IMR-90 (cell line): ENCODE measurements at regions not wholly inside any gene's neighbourhood (a gene's known extent, or its start where the extent isn't known, plus 50 kb on each side); places are given as distances from the start of the nearest gene placed in this dataset.

Experiments
- ATAC-seq: fragments of 200-7000 bp; cut with Tn5 transposase; 2 replicates; pipeline ENCODE4 v1.9.1; 2020; ENCODE audit warnings: low read depth, mild to moderate bottlenecking, moderate library complexity
- BruUV-seq: library from RNA; stranded (reverse); fragments of 400-500 nt; replicated peaks from 2 replicates; lab custom pipeline; 2021; lab: Mats Ljungman, UMichigan
- CTCF ChIA-PET: fragments of 300-600 bp; formaldehyde crosslinking; extraction: SDS; loops from one replicate; lab custom pipeline; 2021; ENCODE audit warnings: antibody characterized with exemption; lab: Yijun Ruan, JAX
- POLR2A ChIA-PET: fragments of 300-600 bp; sonication (Branson Sonifier 250); formaldehyde crosslinking; loops from one replicate; lab custom pipeline; 2022; ENCODE audit warnings: antibody characterized with exemption; ENCODE audit not compliant: unreplicated experiment; lab: Charles Lee
- DNase-seq: peaks from one replicate; pipeline ENCODE4 v3.0.0; 2013
- H2AFZ ChIP-seq: replicated peaks from 2 replicates; pipeline ENCODE3; 2013; ENCODE audit warnings: low read length, mild to moderate bottlenecking; ENCODE audit not compliant: poor library complexity
- H2AK5ac ChIP-seq: 2 replicates; pipeline ENCODE4 v1.6.1; 2013; ENCODE audit warnings: low read depth, low read length, inconsistent platforms
- H2AK9ac ChIP-seq: replicated peaks from 2 replicates; pipeline ENCODE3; 2013; ENCODE audit warnings: mild to moderate bottlenecking, low read depth, low read length, moderate library complexity; ENCODE audit not compliant: poor library complexity
- H2BK120ac ChIP-seq: 2 replicates; pipeline ENCODE4 v1.6.1; 2013; ENCODE audit warnings: low read depth, low read length, inconsistent platforms
- H2BK15ac ChIP-seq: 3 replicates; pipeline ENCODE4 v1.6.1; 2013; ENCODE audit warnings: low read depth, low read length, inconsistent platforms
- H2BK20ac ChIP-seq: 2 replicates; pipeline ENCODE4 v1.6.1; 2013; ENCODE audit warnings: low read depth, mild to moderate bottlenecking, inconsistent platforms, low read length, moderate library complexity
- H2BK5ac ChIP-seq: 2 replicates; pipeline ENCODE4 v1.6.1; 2013; ENCODE audit warnings: mild to moderate bottlenecking, low read depth, low read length, inconsistent platforms; ENCODE audit not compliant: poor library complexity, severe bottlenecking
- H3K14ac ChIP-seq: replicated peaks from 2 replicates; pipeline ENCODE4 v1.6.1; 2013; ENCODE audit warnings: low read depth, low read length, inconsistent platforms
- H3K18ac ChIP-seq: 2 replicates; pipeline ENCODE4 v1.6.1; 2013; ENCODE audit warnings: low read depth, low read length, control low read depth
- H3K23ac ChIP-seq: 2 replicates; pipeline ENCODE4 v1.6.1; 2013; ENCODE audit warnings: low read depth, low read length, inconsistent platforms
- H3K27ac ChIP-seq: 2 replicates; pipeline ENCODE4 v1.5.1; 2013; ENCODE audit warnings: mild to moderate bottlenecking, control low read depth, low read length; ENCODE audit not compliant: insufficient read depth
- H3K27me3 ChIP-seq: 2 replicates; pipeline ENCODE4 v1.6.1; 2013; ENCODE audit warnings: low read length; ENCODE audit not compliant: control insufficient read depth, insufficient read depth
- H3K36me3 ChIP-seq: 2 replicates; pipeline ENCODE4 v1.6.1; 2013; ENCODE audit warnings: low read length, mixed read lengths; ENCODE audit not compliant: control insufficient read depth, insufficient read depth
- H3K4ac ChIP-seq: 2 replicates; pipeline ENCODE4 v1.6.1; 2013; ENCODE audit warnings: low read depth, low read length, inconsistent platforms
- H3K4me1 ChIP-seq: 2 replicates; pipeline ENCODE4 v1.6.1; 2013; ENCODE audit warnings: low read length, mixed read lengths; ENCODE audit not compliant: control insufficient read depth, insufficient read depth
- H3K4me2 ChIP-seq: 2 replicates; pipeline ENCODE4 v1.6.1; 2013; ENCODE audit warnings: low read depth, mild to moderate bottlenecking, control low read depth, low read length, moderate library complexity
- H3K4me3 ChIP-seq: 2 replicates; pipeline ENCODE4 v1.5.1; 2013; ENCODE audit warnings: low read depth, mild to moderate bottlenecking, control low read depth, low read length, moderate library complexity; ENCODE audit not compliant: insufficient read depth
- H3K56ac ChIP-seq: 2 replicates; pipeline ENCODE4 v1.6.1; 2013; ENCODE audit warnings: low read length, inconsistent platforms; ENCODE audit not compliant: insufficient read depth; ENCODE audit errors: extremely low read depth
- H3K79me1 ChIP-seq, 2 experiments: 2 replicates each; pipeline ENCODE4 v1.6.1; 2013; ENCODE audit warnings: low read length in 2 of 2, inconsistent platforms in 1 of 2, low read depth in 1 of 2
- H3K9ac ChIP-seq: 2 replicates; pipeline ENCODE4 v1.6.1; 2013; ENCODE audit warnings: low read depth, low read length, control low read depth
- H3K9me1 ChIP-seq: 2 replicates; pipeline ENCODE4 v1.6.1; 2013; ENCODE audit warnings: low read length, inconsistent platforms; ENCODE audit not compliant: insufficient read depth
- H3K9me3 ChIP-seq: 2 replicates; pipeline ENCODE4 v1.6.1; 2013; ENCODE audit warnings: low read length; ENCODE audit not compliant: control insufficient read depth, insufficient read depth
- H4K20me1 ChIP-seq: 2 replicates; pipeline ENCODE4 v1.6.1; 2013; ENCODE audit warnings: low read length, inconsistent platforms; ENCODE audit not compliant: insufficient read depth
- H4K5ac ChIP-seq: 2 replicates; pipeline ENCODE4 v1.6.1; 2013; ENCODE audit warnings: mild to moderate bottlenecking, low read depth, low read length, control low read depth
- H4K8ac ChIP-seq, 2 experiments: 2 replicates each; pipeline ENCODE4 v1.6.1; 2013; ENCODE audit warnings: low read depth in 2 of 2, low read length in 2 of 2, control low read depth in 1 of 2, inconsistent platforms in 1 of 2
- H4K91ac ChIP-seq: 2 replicates; pipeline ENCODE4 v1.6.1; 2013; ENCODE audit warnings: low read depth, low read length, inconsistent platforms; ENCODE audit not compliant: insufficient read depth
- BHLHE40 ChIP-seq: fragments of 150-350 bp; IDR thresholded peaks from 2 replicates; pipeline ENCODE4 v1.6.1; 2016; ENCODE audit warnings: mild to moderate bottlenecking, low read depth, low read length
- CEBPB ChIP-seq: IDR thresholded peaks from 2 replicates; pipeline ENCODE4 v1.6.1; 2012; ENCODE audit warnings: low read depth, low read length, improper control_type of control experiment
- CHD1 ChIP-seq: IDR thresholded peaks from 2 replicates; pipeline ENCODE4 v1.6.1; 2012; ENCODE audit warnings: low read depth, low read length, improper control_type of control experiment
- CTCF ChIP-seq: conservative IDR thresholded peaks from 2 replicates; pipeline ENCODE4 v1.5.1; 2012; ENCODE audit warnings: mild to moderate bottlenecking, low read depth, low read length, improper control_type of control experiment
- ELK1 ChIP-seq: fragments of 150-350 bp; IDR thresholded peaks from 2 replicates; pipeline ENCODE4 v1.6.1; 2016; ENCODE audit warnings: low read depth, mild to moderate bottlenecking, low read length, moderate library complexity, borderline replicate concordance
- FOS ChIP-seq: fragments of 150-350 bp; IDR thresholded peaks from 2 replicates; pipeline ENCODE4 v1.6.1; 2016; ENCODE audit warnings: low read depth, low read length
- MAFK ChIP-seq: IDR thresholded peaks from 2 replicates; pipeline ENCODE4 v1.6.1; 2012; ENCODE audit warnings: low read depth, low read length, improper control_type of control experiment
- MAZ ChIP-seq: IDR thresholded peaks from 2 replicates; pipeline ENCODE4 v1.6.1; 2012; ENCODE audit warnings: low read depth, mild to moderate bottlenecking, low read length, improper control_type of control experiment, moderate library complexity, borderline replicate concordance
- MXI1 ChIP-seq: IDR thresholded peaks from 2 replicates; pipeline ENCODE4 v1.6.1; 2012; ENCODE audit warnings: low read depth, mild to moderate bottlenecking, low read length, moderate library complexity, borderline replicate concordance
- NFE2L2 ChIP-seq: fragments of 150-350 bp; IDR thresholded peaks from 2 replicates; pipeline ENCODE4 v1.6.1; 2016; ENCODE audit warnings: low read depth, mild to moderate bottlenecking, low read length
- POLR2A ChIP-seq: IDR thresholded peaks from 2 replicates; pipeline ENCODE4 v1.6.1; 2012; ENCODE audit warnings: mild to moderate bottlenecking, low read depth, low read length
- RAD21 ChIP-seq: IDR thresholded peaks from 2 replicates; pipeline ENCODE4 v1.6.1; 2012; ENCODE audit warnings: low read length, improper control_type of control experiment
- RCOR1 ChIP-seq: IDR thresholded peaks from 2 replicates; pipeline ENCODE4 v1.6.1; 2012; ENCODE audit warnings: mild to moderate bottlenecking, low read length, improper control_type of control experiment; ENCODE audit not compliant: insufficient replicate concordance
- RFX5 ChIP-seq: IDR thresholded peaks from 2 replicates; pipeline ENCODE4 v1.8.0; 2012; ENCODE audit warnings: low read depth, mild to moderate bottlenecking, low read length, moderate library complexity
- SMC3 ChIP-seq: fragments of 150-350 bp; IDR thresholded peaks from 2 replicates; pipeline ENCODE4 v1.6.1; 2016; ENCODE audit warnings: low read depth, mild to moderate bottlenecking, antibody characterized with exemption, low read length, moderate library complexity
- USF2 ChIP-seq: fragments of 150-350 bp; IDR thresholded peaks from 2 replicates; pipeline ENCODE4 v1.6.1; 2017; ENCODE audit warnings: mild to moderate bottlenecking, antibody characterized with exemption, low read length, low read depth
- WGBS, 2 experiments: methylation state at CpG; one replicate each; pipeline versions ENCODE4 v1.1.5 to v1.1.7; 2013; ENCODE audit warnings: missing lambda C conversion rate in 2 of 2; ENCODE audit not compliant: insufficient read length in 1 of 2; ENCODE audit errors: extremely low coverage in 2 of 2; 5-methylcytosine and 5-hydroxymethylcytosine counted together
- dilution Hi-C: fragments of 300-500 bp; cut with HindIII; formaldehyde crosslinking; loops from one replicate; pipeline ENCODE4 v1.14.3; 2018; ENCODE audit warnings: low sequenced_read_pairs; ENCODE audit not compliant: unreplicated experiment
- in situ Hi-C: fragments of 300-500 bp; cut with MboI; formaldehyde crosslinking; loops from 3 replicates; pipeline ENCODE4 v1.14.3; 2019; ENCODE audit warnings: low sequenced_read_pairs, inconsistent platforms, mixed read lengths
- intact Hi-C: fragments of 100-400 bp; cut with micrococcal nuclease; formaldehyde crosslinking; loops from 2 replicates; pipeline ENCODE4 v1.10.0; 2022

DNA sequence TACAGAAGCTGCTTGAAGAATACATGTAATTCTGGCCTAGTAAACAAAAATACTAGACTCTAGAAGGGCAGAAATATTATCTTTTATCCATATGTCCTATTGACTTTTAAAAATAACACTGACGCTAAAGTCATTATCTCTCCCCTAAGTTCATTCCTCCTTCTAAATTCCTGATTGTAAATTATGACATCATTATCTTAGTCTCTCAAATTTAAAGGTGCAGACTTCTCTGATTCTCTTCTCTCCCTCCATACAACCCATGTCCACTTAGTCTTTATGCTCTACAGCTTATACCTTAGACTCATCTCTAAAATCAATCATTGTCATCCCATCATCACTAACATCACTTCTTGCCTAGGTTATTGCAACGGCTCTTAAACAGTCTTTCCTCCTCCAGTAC is 327.9 kb upstream of the GRIA3 start:
- TF ChIP-seq SMC3 (no peak), FOS (no peak), RFX5 (no peak), ELK1 (no peak), MAZ (no peak), USF2 (no peak), RAD21 (no peak), CTCF (no peak), POLR2A (no peak), CHD1 (no peak), MXI1 (no peak), BHLHE40 (no peak), CEBPB (no peak), MAFK (no peak), RCOR1 (no peak), NFE2L2 (no peak)
- Histone ChIP-seq H2BK15ac (no peak overlapping the region), H2AK9ac (no peak overlapping the region), H3K23ac (no peak overlapping the region), H2BK20ac (no peak overlapping the region), H3K36me3 (no peaks in the 10 kb centered on the region), H2AFZ (no peak overlapping the region), H4K5ac (no peak overlapping the region), H3K9me3 (peaks cover 6% of the 10 kb centered on the region; the same call in 1 of the 2 replicates), H4K20me1 (no peaks in the 10 kb centered on the region), H4K8ac (no peak overlapping the region), H3K9ac (no peak overlapping the region), H4K91ac (no peak overlapping the region), H2BK120ac (no peak overlapping the region), H3K9me1 (no peaks in the 10 kb centered on the region), H3K18ac (no peak overlapping the region), H3K14ac (no peak overlapping the region), H3K79me1 (no peaks in the 10 kb centered on the region), H2AK5ac (no peak overlapping the region), H3K27me3 (no peaks in the 10 kb centered on the region), H2BK5ac (no peak overlapping the region), H3K4ac (no peak overlapping the region), H3K4me1 (no peaks in the 10 kb centered on the region), H3K4me3 (no peak overlapping the region), H3K56ac (no peak overlapping the region), H3K27ac (no peak overlapping the region), H3K4me2 (no peak overlapping the region)
- BruUV-seq = no TSS peak
- in situ Hi-C loops = no loop called here
- intact Hi-C loops = no loop called here
- dilution Hi-C loops = no loop called here
- ATAC-seq (no peak), DNase-seq (no peak)
- ChIA-PET POLR2A (no interaction called here), CTCF (no interaction called here)
- 0% methylated on average over 1 of the region's 2 CpGs; no CpG with 5 or more reads in 1 of the 2 experiments for WGBS, 2 experiments
